ENCODE measurements at regions not wholly inside any gene's neighbourhood (a gene's known extent, or its start where the extent isn't known, plus 50 kb on each side); places are given as distances from the start of the nearest gene placed in this dataset.

GRCh38 chrX:42946544-42947194 lies 168.7 kb upstream of the PPP1R2C start:
- DNase-seq: peak in 1 of 2 donors; percentile 39

GRCh38 chrX:42948723-42949657 lies 171.0 kb upstream of the PPP1R2C start:
- DNase-seq: peak; percentile 35 to 74

- DNase-seq: no peak
These were observed 173.8 kb upstream of the PPP1R2C start for GRCh38 chrX:42951747-42952146.

GRCh38 chrX:42952621-42953020 lies 174.7 kb upstream of the PPP1R2C start:
- DNase-seq: no peak

GRCh38 chrX:42954880-42955279 lies 176.9 kb upstream of the PPP1R2C start:
- DNase-seq: no peak

GRCh38 chrX:42955349-42955748 lies 177.4 kb upstream of the PPP1R2C start:
- no peak for DNase-seq

GRCh38 chrX:42967681-42968300 lies 189.8 kb upstream of the PPP1R2C start:
- no peak for DNase-seq

- DNase-seq: no peak
These were observed 195.4 kb upstream of the PPP1R2C start for GRCh38 chrX:42973321-42973720.

- no peak for DNase-seq
These were observed 197.9 kb upstream of the PPP1R2C start for GRCh38 chrX:42975906-42976305.

GRCh38 chrX:42976746-42977366 lies 198.9 kb upstream of the PPP1R2C start:
- no peak for DNase-seq

- no peak for DNase-seq
These were observed 200.9 kb upstream of the PPP1R2C start for GRCh38 chrX:42978655-42979379.

- DNase-seq: no peak
These were observed 210.7 kb upstream of the PPP1R2C start for GRCh38 chrX:42988700-42989099.

GRCh38 chrX:42992199-42992943 lies 214.4 kb upstream of the PPP1R2C start:
- DNase-seq: no peak

GRCh38 chrX:42996861-42997260 lies 218.9 kb upstream of the PPP1R2C start:
- DNase-seq: no peak

- DNase-seq: no peak
These were observed 222.2 kb upstream of the PPP1R2C start for GRCh38 chrX:43000121-43000520.

- DNase-seq: no peak
These were observed 224.7 kb upstream of the PPP1R2C start for GRCh38 chrX:43002526-43003203.

GRCh38 chrX:43003204-43003565 lies 225.2 kb upstream of the PPP1R2C start:
- no peak for DNase-seq

- no peak for DNase-seq
These were observed 226.0 kb upstream of the PPP1R2C start for GRCh38 chrX:43003939-43004338.

- no peak for DNase-seq
These were observed 227.6 kb upstream of the PPP1R2C start for GRCh38 chrX:43005561-43005960.

- DNase-seq: no peak
These were observed 230.4 kb upstream of the PPP1R2C start for GRCh38 chrX:43008356-43008755.

- DNase-seq: no peak
These were observed 238.1 kb upstream of the PPP1R2C start for GRCh38 chrX:43016021-43016420.

Data from CD4-positive, alpha-beta T cell treated with Interleukin-4 for 1 hour (primary cell).